HG03469 (cell line): ENCODE measurements at regions not wholly inside any gene's neighbourhood (a gene's known extent, or its start where the extent isn't known, plus 50 kb on each side); places are given as distances from the start of the nearest gene placed in this dataset.
"Not testable (repeated sequence)": the region's sequence is repeated elsewhere in the genome, so short reads cannot be mapped to it uniquely, and the experiment has no call there.

ENCODE experiments used
- ATAC-seq: cut with Tn5 transposase; IDR thresholded peaks from one replicate; pipeline ENCODE4 v1.9.1; 2021; ENCODE audit warnings: mild to moderate bottlenecking, moderate library complexity, moderate number of reproducible peaks; ENCODE audit not compliant: unreplicated experiment

- no peak for ATAC-seq
Observed at GRCh38 chr1:96557336-96557735, 164.2 kb upstream of the PTBP2 start.

DNA sequence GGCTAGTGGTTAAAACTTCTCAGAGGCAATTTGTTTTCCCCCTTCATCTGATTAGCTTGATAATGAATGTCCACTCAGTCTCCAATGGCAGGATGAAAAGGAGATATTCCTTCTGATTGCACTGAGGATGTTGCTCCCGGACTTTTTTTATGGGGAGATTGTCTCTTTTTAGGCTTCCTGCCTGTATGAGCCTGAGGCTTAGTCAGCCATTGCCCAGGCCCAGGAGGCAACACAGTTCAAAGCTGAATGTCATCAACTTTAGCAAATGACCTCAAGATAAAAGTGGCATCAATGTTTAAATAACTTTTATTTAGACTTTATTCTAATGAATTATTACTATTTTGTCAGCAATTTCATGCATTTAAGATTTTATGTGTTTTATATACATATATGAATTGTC is 162.9 kb upstream of the PTBP2 start:
- ATAC-seq, result no peak

DNA sequence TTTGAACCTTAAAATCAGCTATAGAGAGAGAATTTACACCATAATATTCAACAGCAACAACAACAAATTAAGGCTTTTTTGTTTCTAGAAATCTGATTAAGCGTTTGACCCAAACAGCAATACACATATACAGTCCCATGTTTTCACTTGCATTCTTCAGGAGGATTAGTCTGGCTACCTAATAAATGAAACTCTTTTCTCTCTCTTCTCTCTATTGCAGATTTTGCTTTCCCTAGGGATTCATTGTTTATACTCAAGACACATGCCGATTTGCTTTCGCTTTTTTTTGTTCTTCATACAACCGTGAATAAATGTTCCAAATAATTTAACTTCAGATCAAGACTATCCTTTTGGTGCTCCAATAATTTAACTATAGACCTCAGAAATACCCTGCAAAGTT is 162.4 kb upstream of the PTBP2 start:
- no peak for ATAC-seq

- ATAC-seq, result no peak
Observed at GRCh38 chr1:96559707-96560596, 161.6 kb upstream of the PTBP2 start.

GRCh38 chr1:96562094-96562493 is 159.5 kb upstream of the PTBP2 start:
- no peak for ATAC-seq

GRCh38 chr1:96564401-96564800 is 157.2 kb upstream of the PTBP2 start:
- not testable (repeated sequence) for ATAC-seq

GRCh38 chr1:96565546-96565945 is 156.0 kb upstream of the PTBP2 start:
- no peak for ATAC-seq

DNA sequence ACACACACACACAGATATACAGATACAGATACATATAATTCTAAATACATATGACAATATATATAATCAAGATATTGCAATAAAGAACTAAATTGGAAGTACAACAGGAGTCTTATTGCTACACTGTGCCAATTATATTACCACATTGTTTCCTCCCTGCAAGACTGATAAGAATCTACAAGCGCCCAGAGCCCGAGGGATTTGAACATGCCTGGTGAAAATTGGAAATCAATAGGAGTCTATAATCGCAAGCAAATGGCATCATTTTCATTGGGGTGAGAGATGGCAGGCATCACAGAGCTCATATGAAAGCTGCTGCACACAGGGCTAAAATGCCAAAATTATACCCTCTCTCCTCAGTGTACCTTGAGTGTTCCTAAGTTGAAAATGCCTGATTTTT is 152.9 kb upstream of the PTBP2 start:
- no peak for ATAC-seq

- no peak for ATAC-seq
Observed at GRCh38 chr1:96569288-96569687, 152.3 kb upstream of the PTBP2 start.

DNA sequence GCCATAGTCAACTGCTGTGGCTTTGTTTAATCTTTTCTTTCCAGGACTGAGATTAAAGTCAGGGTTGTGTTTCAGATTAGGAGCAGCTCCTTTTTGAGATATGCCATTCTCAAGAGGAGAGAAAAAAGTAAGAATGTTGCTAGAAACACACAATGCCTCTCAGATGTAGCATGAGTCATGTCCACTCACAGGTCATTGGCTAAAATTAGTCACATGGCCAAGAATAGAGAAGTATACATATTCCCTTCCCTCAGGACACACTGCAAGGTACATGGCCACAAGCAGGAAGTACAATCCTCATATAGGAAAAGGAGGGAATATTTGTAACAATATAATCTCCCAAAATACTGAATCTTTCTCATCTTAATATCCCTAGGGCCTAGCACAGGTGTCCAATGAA is 141.9 kb upstream of the PTBP2 start:
- no peak for ATAC-seq

GRCh38 chr1:96580920-96581319 is 140.7 kb upstream of the PTBP2 start:
- ATAC-seq, result no peak

- no peak for ATAC-seq
Observed at GRCh38 chr1:96581772-96582171, 139.8 kb upstream of the PTBP2 start.

DNA sequence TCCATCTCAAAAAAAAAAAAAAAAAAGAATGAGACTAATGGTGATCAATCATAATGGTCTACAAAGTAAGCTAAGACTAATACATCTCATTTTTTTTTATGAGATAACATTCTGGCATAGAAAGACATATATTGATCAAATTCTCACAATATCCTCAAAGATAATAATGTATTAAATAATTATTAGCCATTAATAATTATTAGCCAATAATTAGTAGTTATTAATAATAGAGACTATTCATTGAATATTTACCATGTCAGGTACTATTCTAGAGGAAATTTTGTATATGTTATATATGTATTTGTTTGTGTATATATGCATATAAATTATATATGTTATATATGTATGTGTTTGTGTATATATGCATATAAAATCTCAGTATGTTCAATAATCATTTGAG is 137.7 kb upstream of the PTBP2 start:
- ATAC-seq, result no peak

DNA sequence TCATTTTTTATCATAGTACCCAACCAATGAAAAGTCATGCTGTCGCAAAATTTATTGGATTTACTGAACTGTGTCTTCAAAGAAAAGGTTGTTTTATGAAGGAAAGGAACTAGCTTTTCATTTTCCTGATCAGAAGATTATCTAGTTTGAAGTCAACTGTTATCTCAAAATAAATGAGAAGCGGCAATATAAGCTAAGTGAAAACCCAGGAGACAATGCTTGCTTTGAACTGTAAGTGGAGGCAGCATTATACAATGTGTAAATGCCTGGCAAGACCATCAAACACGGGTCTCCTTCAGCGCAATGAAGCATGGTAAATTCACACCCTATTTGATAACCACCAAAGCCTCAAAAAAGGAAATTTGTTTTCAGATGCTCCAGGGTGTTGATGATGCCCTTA is 134.4 kb upstream of the PTBP2 start:
- no peak for ATAC-seq

DNA sequence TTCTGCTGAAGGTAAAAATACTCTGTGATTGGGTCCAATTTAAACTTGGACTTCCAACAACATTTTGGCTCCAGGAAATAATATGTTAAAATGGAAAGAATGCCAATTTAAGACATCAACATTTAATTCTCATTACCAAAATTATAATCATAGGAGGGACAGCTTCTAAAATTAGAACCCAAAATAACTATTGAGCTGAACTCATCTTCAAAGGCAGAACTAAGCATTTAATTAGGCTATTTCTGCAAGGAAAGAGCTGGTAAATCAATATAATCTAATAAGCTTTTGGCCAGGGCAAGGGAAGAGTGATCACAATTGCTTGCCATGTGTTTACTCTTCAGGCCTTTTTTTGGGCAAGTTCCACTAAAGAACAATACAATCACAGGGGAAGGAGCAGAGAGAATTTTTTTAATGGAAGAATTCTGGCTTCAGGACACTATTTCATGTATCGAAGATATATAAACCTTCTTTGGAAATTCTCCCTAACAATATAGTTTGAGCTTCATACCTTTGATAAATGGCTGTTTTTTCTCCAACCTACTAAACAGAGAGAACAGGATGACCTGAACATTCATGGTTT is 133.1 kb upstream of the PTBP2 start:
- ATAC-seq, result no peak

DNA sequence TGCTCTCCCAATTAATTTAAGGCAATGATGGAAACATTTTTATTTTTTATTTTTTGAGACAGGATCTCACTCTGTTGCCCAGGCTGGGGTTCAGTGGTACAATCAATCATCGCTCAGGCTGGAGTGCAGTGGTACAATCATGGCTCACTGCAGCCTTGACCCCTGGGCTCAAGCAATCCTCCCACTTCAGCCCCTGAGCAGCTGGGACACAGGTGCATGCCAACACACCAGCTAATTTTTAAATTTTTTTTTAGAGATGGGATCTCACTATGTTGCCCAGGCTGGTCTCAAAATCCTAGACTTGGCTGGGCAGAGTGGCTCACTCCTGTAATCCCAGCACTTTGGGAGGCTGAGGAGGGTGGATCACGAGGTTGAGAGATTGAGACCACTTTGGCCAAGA is 126.1 kb upstream of the PTBP2 start:
- not testable (repeated sequence) for ATAC-seq

GRCh38 chr1:96596226-96596922 is 125.2 kb upstream of the PTBP2 start:
- peak; percentile 76 for ATAC-seq

GRCh38 chr1:96597218-96597617 is 124.4 kb upstream of the PTBP2 start:
- no peak for ATAC-seq

DNA sequence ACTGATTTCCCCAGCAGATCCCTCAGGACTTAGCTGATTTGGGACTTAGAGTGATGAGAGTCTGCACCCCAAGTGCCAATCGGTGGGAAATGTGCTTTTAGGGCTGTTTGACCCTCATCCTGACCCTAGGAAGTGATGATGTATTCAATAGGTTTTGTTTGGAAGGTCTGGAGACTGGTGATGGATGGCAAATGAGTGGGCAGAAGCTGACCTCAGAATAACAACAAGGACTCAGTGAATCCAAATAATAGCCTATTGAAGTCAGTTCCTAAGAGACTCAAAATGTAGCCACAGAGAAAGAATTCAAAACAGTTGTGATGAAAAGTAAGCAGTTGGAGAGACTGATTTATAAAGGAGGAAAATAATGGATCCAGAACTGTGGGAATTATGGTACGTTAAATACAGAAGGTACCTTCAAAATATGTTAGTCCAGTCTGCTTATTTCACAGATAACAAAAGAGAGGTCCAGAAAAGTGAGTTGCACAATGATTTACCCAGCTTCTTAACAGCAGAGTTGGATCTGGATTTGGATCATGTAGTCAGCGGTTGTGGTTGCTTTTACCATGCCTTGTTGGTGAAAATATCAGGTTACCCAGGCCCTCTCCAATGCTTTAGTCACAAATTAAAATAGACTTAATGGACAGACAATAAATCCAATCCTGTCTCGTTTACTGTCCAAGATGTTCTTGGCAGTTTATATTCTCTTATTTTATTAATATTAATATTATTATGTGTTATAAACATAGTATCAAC is 123.0 kb upstream of the PTBP2 start:
- no peak for ATAC-seq

DNA sequence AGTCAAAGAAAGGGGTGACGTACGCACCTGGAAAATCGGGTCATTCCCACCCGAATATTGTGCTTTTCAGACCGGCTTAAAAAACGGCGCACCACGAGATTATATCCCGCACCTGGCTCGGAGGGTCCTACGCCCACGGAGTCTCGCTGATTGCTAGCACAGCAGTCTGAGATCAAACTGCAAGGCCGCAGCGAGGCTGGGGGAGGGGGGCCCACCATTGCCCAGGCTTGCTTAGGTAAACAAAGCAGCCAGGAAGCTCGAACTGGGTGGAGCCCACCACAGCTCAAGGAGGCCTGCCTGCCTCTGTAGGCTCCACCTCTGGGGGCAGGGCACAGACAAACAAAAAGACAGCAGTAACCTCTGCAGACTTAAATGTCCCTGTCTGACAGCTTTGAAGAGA is 117.0 kb upstream of the PTBP2 start:
- ATAC-seq, result not testable (repeated sequence)

DNA sequence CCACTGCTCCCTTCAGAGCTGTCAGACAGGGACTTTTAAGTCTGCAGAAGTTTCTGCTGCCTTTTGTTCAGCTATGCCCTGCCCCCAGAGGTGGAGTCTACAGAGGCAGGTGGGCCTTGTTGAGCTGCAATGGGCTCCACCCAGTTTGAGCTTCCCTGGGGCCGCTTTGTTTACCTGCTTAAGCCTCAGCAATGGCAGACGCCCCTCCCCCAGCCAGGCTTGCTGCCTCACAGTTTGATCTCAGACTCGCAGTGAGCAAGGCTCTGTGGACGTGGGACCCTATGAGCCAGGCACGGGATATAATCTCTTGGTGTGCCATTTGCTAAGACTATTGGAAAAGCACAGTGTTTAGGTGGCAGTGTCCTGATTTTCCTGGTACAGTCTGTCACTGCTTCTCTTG is 104.2 kb upstream of the PTBP2 start:
- not testable (repeated sequence) for ATAC-seq
